D721Med (cell line): ENCODE measurements at regions not wholly inside any gene's neighbourhood (a gene's known extent, or its start where the extent isn't known, plus 50 kb on each side); places are given as distances from the start of the nearest gene placed in this dataset.

Source experiments
- DNase-seq: peaks from one replicate; pipeline ENCODE4 v3.0.0; 2011; ENCODE audit warnings: low spot score; ENCODE audit not compliant: insufficient read length
- FAIRE-seq: peaks from 2 replicates; lab custom pipeline; 2011; peaks lifted over from hg19 to GRCh38; lab: Jason Lieb, UNC
- CTCF ChIP-seq: IDR thresholded peaks from 2 replicates; pipeline ENCODE4 v1.5.1; 2012; ENCODE audit warnings: mild to moderate bottlenecking, control low read depth; ENCODE audit not compliant: insufficient read depth; ENCODE audit errors: missing control alignments

- FAIRE-seq (no peak), DNase-seq (no peak)
- TF ChIP-seq CTCF, result no peak
Observed at GRCh38 chr7:145584401-145584800, 532.2 kb upstream of the CNTNAP2 start.

GRCh38 chr7:145582742-145583303, 533.8 kb upstream of the CNTNAP2 start:
- no peak for TF ChIP-seq CTCF
- DNase-seq (no peak), FAIRE-seq (no peak)

- FAIRE-seq, result no peak
- no peak for DNase-seq
- no peak for TF ChIP-seq CTCF
Observed at GRCh38 chr7:145557805-145558204, 558.8 kb upstream of the CNTNAP2 start.

GRCh38 chr7:145543242-145543641, 573.4 kb upstream of the CNTNAP2 start:
- no peak for DNase-seq

GRCh38 chr7:145539910-145540309, 576.7 kb upstream of the CNTNAP2 start:
- TF ChIP-seq CTCF, result no peak
- no peak for FAIRE-seq
- no peak for DNase-seq

More at GRCh38 chr7:145543242-145543641, 573.4 kb upstream of the CNTNAP2 start:
- no peak for TF ChIP-seq CTCF
- FAIRE-seq, result no peak

GRCh38 chr7:145534301-145534700, 582.3 kb upstream of the CNTNAP2 start:
- FAIRE-seq (no peak), DNase-seq (no peak)
- no peak for TF ChIP-seq CTCF

- DNase-seq (no peak), FAIRE-seq (no peak)
- TF ChIP-seq CTCF, result no peak
Observed at GRCh38 chr7:145520284-145520683, 596.3 kb upstream of the CNTNAP2 start.
